IMR-90 (cell line): ENCODE measurements at regions not wholly inside any gene's neighbourhood (a gene's known extent, or its start where the extent isn't known, plus 50 kb on each side); places are given as distances from the start of the nearest gene placed in this dataset.

ENCODE experiments used
- ATAC-seq: fragments of 200-7000 bp; cut with Tn5 transposase; 2 replicates; pipeline ENCODE4 v1.9.1; 2020; ENCODE audit warnings: low read depth, mild to moderate bottlenecking, moderate library complexity
- BruUV-seq: library from RNA; stranded (reverse); fragments of 400-500 nt; replicated peaks from 2 replicates; lab custom pipeline; 2021; lab: Mats Ljungman, UMichigan
- CTCF ChIA-PET: fragments of 300-600 bp; formaldehyde crosslinking; extraction: SDS; loops from one replicate; lab custom pipeline; 2021; ENCODE audit warnings: antibody characterized with exemption; lab: Yijun Ruan, JAX
- POLR2A ChIA-PET: fragments of 300-600 bp; sonication (Branson Sonifier 250); formaldehyde crosslinking; loops from one replicate; lab custom pipeline; 2022; ENCODE audit warnings: antibody characterized with exemption; ENCODE audit not compliant: unreplicated experiment; lab: Charles Lee
- DNase-seq: peaks from one replicate; pipeline ENCODE4 v3.0.0; 2013
- H2AFZ ChIP-seq: replicated peaks from 2 replicates; pipeline ENCODE3; 2013; ENCODE audit warnings: low read length, mild to moderate bottlenecking; ENCODE audit not compliant: poor library complexity
- H2AK5ac ChIP-seq: 2 replicates; pipeline ENCODE4 v1.6.1; 2013; ENCODE audit warnings: low read depth, low read length, inconsistent platforms
- H2AK9ac ChIP-seq: replicated peaks from 2 replicates; pipeline ENCODE3; 2013; ENCODE audit warnings: mild to moderate bottlenecking, low read depth, low read length, moderate library complexity; ENCODE audit not compliant: poor library complexity
- H2BK120ac ChIP-seq: 2 replicates; pipeline ENCODE4 v1.6.1; 2013; ENCODE audit warnings: low read depth, low read length, inconsistent platforms
- H2BK15ac ChIP-seq: 3 replicates; pipeline ENCODE4 v1.6.1; 2013; ENCODE audit warnings: low read depth, low read length, inconsistent platforms
- H2BK20ac ChIP-seq: 2 replicates; pipeline ENCODE4 v1.6.1; 2013; ENCODE audit warnings: low read depth, mild to moderate bottlenecking, inconsistent platforms, low read length, moderate library complexity
- H2BK5ac ChIP-seq: 2 replicates; pipeline ENCODE4 v1.6.1; 2013; ENCODE audit warnings: mild to moderate bottlenecking, low read depth, low read length, inconsistent platforms; ENCODE audit not compliant: poor library complexity, severe bottlenecking
- H3K14ac ChIP-seq: replicated peaks from 2 replicates; pipeline ENCODE4 v1.6.1; 2013; ENCODE audit warnings: low read depth, low read length, inconsistent platforms
- H3K18ac ChIP-seq: 2 replicates; pipeline ENCODE4 v1.6.1; 2013; ENCODE audit warnings: low read depth, low read length, control low read depth
- H3K23ac ChIP-seq: 2 replicates; pipeline ENCODE4 v1.6.1; 2013; ENCODE audit warnings: low read depth, low read length, inconsistent platforms
- H3K27ac ChIP-seq: 2 replicates; pipeline ENCODE4 v1.5.1; 2013; ENCODE audit warnings: mild to moderate bottlenecking, control low read depth, low read length; ENCODE audit not compliant: insufficient read depth
- H3K27me3 ChIP-seq: 2 replicates; pipeline ENCODE4 v1.6.1; 2013; ENCODE audit warnings: low read length; ENCODE audit not compliant: control insufficient read depth, insufficient read depth
- H3K36me3 ChIP-seq: 2 replicates; pipeline ENCODE4 v1.6.1; 2013; ENCODE audit warnings: low read length, mixed read lengths; ENCODE audit not compliant: control insufficient read depth, insufficient read depth
- H3K4ac ChIP-seq: 2 replicates; pipeline ENCODE4 v1.6.1; 2013; ENCODE audit warnings: low read depth, low read length, inconsistent platforms
- H3K4me1 ChIP-seq: 2 replicates; pipeline ENCODE4 v1.6.1; 2013; ENCODE audit warnings: low read length, mixed read lengths; ENCODE audit not compliant: control insufficient read depth, insufficient read depth
- H3K4me2 ChIP-seq: 2 replicates; pipeline ENCODE4 v1.6.1; 2013; ENCODE audit warnings: low read depth, mild to moderate bottlenecking, control low read depth, low read length, moderate library complexity
- H3K4me3 ChIP-seq: 2 replicates; pipeline ENCODE4 v1.5.1; 2013; ENCODE audit warnings: low read depth, mild to moderate bottlenecking, control low read depth, low read length, moderate library complexity; ENCODE audit not compliant: insufficient read depth
- H3K56ac ChIP-seq: 2 replicates; pipeline ENCODE4 v1.6.1; 2013; ENCODE audit warnings: low read length, inconsistent platforms; ENCODE audit not compliant: insufficient read depth; ENCODE audit errors: extremely low read depth
- H3K79me1 ChIP-seq, 2 experiments: 2 replicates each; pipeline ENCODE4 v1.6.1; 2013; ENCODE audit warnings: low read length in 2 of 2, inconsistent platforms in 1 of 2, low read depth in 1 of 2
- H3K9ac ChIP-seq: 2 replicates; pipeline ENCODE4 v1.6.1; 2013; ENCODE audit warnings: low read depth, low read length, control low read depth
- H3K9me1 ChIP-seq: 2 replicates; pipeline ENCODE4 v1.6.1; 2013; ENCODE audit warnings: low read length, inconsistent platforms; ENCODE audit not compliant: insufficient read depth
- H3K9me3 ChIP-seq: 2 replicates; pipeline ENCODE4 v1.6.1; 2013; ENCODE audit warnings: low read length; ENCODE audit not compliant: control insufficient read depth, insufficient read depth
- H4K20me1 ChIP-seq: 2 replicates; pipeline ENCODE4 v1.6.1; 2013; ENCODE audit warnings: low read length, inconsistent platforms; ENCODE audit not compliant: insufficient read depth
- H4K5ac ChIP-seq: 2 replicates; pipeline ENCODE4 v1.6.1; 2013; ENCODE audit warnings: mild to moderate bottlenecking, low read depth, low read length, control low read depth
- H4K8ac ChIP-seq, 2 experiments: 2 replicates each; pipeline ENCODE4 v1.6.1; 2013; ENCODE audit warnings: low read depth in 2 of 2, low read length in 2 of 2, control low read depth in 1 of 2, inconsistent platforms in 1 of 2
- H4K91ac ChIP-seq: 2 replicates; pipeline ENCODE4 v1.6.1; 2013; ENCODE audit warnings: low read depth, low read length, inconsistent platforms; ENCODE audit not compliant: insufficient read depth
- BHLHE40 ChIP-seq: fragments of 150-350 bp; IDR thresholded peaks from 2 replicates; pipeline ENCODE4 v1.6.1; 2016; ENCODE audit warnings: mild to moderate bottlenecking, low read depth, low read length
- CEBPB ChIP-seq: IDR thresholded peaks from 2 replicates; pipeline ENCODE4 v1.6.1; 2012; ENCODE audit warnings: low read depth, low read length, improper control_type of control experiment
- CTCF ChIP-seq: conservative IDR thresholded peaks from 2 replicates; pipeline ENCODE4 v1.5.1; 2012; ENCODE audit warnings: mild to moderate bottlenecking, low read depth, low read length, improper control_type of control experiment
- ELK1 ChIP-seq: fragments of 150-350 bp; IDR thresholded peaks from 2 replicates; pipeline ENCODE4 v1.6.1; 2016; ENCODE audit warnings: low read depth, mild to moderate bottlenecking, low read length, moderate library complexity, borderline replicate concordance
- FOS ChIP-seq: fragments of 150-350 bp; IDR thresholded peaks from 2 replicates; pipeline ENCODE4 v1.6.1; 2016; ENCODE audit warnings: low read depth, low read length
- MAFK ChIP-seq: IDR thresholded peaks from 2 replicates; pipeline ENCODE4 v1.6.1; 2012; ENCODE audit warnings: low read depth, low read length, improper control_type of control experiment
- MAZ ChIP-seq: IDR thresholded peaks from 2 replicates; pipeline ENCODE4 v1.6.1; 2012; ENCODE audit warnings: low read depth, mild to moderate bottlenecking, low read length, improper control_type of control experiment, moderate library complexity, borderline replicate concordance
- MXI1 ChIP-seq: IDR thresholded peaks from 2 replicates; pipeline ENCODE4 v1.6.1; 2012; ENCODE audit warnings: low read depth, mild to moderate bottlenecking, low read length, moderate library complexity, borderline replicate concordance
- NFE2L2 ChIP-seq: fragments of 150-350 bp; IDR thresholded peaks from 2 replicates; pipeline ENCODE4 v1.6.1; 2016; ENCODE audit warnings: low read depth, mild to moderate bottlenecking, low read length
- RAD21 ChIP-seq: IDR thresholded peaks from 2 replicates; pipeline ENCODE4 v1.6.1; 2012; ENCODE audit warnings: low read length, improper control_type of control experiment
- RCOR1 ChIP-seq: IDR thresholded peaks from 2 replicates; pipeline ENCODE4 v1.6.1; 2012; ENCODE audit warnings: mild to moderate bottlenecking, low read length, improper control_type of control experiment; ENCODE audit not compliant: insufficient replicate concordance
- RFX5 ChIP-seq: IDR thresholded peaks from 2 replicates; pipeline ENCODE4 v1.8.0; 2012; ENCODE audit warnings: low read depth, mild to moderate bottlenecking, low read length, moderate library complexity
- SMC3 ChIP-seq: fragments of 150-350 bp; IDR thresholded peaks from 2 replicates; pipeline ENCODE4 v1.6.1; 2016; ENCODE audit warnings: low read depth, mild to moderate bottlenecking, antibody characterized with exemption, low read length, moderate library complexity
- USF2 ChIP-seq: fragments of 150-350 bp; IDR thresholded peaks from 2 replicates; pipeline ENCODE4 v1.6.1; 2017; ENCODE audit warnings: mild to moderate bottlenecking, antibody characterized with exemption, low read length, low read depth
- WGBS, 2 experiments: methylation state at CpG; one replicate each; pipeline versions ENCODE4 v1.1.5 to v1.1.7; 2013; ENCODE audit warnings: missing lambda C conversion rate in 2 of 2; ENCODE audit not compliant: insufficient read length in 1 of 2; ENCODE audit errors: extremely low coverage in 2 of 2; 5-methylcytosine and 5-hydroxymethylcytosine counted together
- dilution Hi-C: fragments of 300-500 bp; cut with HindIII; formaldehyde crosslinking; loops from one replicate; pipeline ENCODE4 v1.14.3; 2018; ENCODE audit warnings: low sequenced_read_pairs; ENCODE audit not compliant: unreplicated experiment
- in situ Hi-C: fragments of 300-500 bp; cut with MboI; formaldehyde crosslinking; loops from 3 replicates; pipeline ENCODE4 v1.14.3; 2019; ENCODE audit warnings: low sequenced_read_pairs, inconsistent platforms, mixed read lengths
- intact Hi-C: fragments of 100-400 bp; cut with micrococcal nuclease; formaldehyde crosslinking; loops from 2 replicates; pipeline ENCODE4 v1.10.0; 2022

GRCh38 chr3:159892171-159892795 lies 96.4 kb upstream of the IL12A start:
- peak; percentile 12; the same call in 1 of the 2 replicates for ATAC-seq
- no peak for TF ChIP-seq MAZ
- no peak for TF ChIP-seq RAD21
- no peak for TF ChIP-seq SMC3
- no peak for TF ChIP-seq FOS
- TF ChIP-seq NFE2L2 = no peak
- TF ChIP-seq CEBPB = no peak
- TF ChIP-seq RFX5 = no peak
- TF ChIP-seq ELK1 = no peak
- no peak for TF ChIP-seq MAFK
- TF ChIP-seq CTCF = no peak
- no peak for TF ChIP-seq BHLHE40
- TF ChIP-seq MXI1 = no peak
- TF ChIP-seq USF2 = no peak
- TF ChIP-seq RCOR1 = no peak

More at GRCh38 chr3:159892171-159892795, 96.4 kb upstream of the IL12A start:
- intact Hi-C loops = no loop called here
- in situ Hi-C loops = loop anchor here (25.0 kb wide), 2 partner anchors 270 to 520 kb away; no protein-coding TSS in a partner anchor
- Histone ChIP-seq H3K9me1 (peaks cover 13% of the 10 kb centered on the region), H3K4me1 (peaks cover 13% of the 10 kb centered on the region), H4K20me1 (no peaks in the 10 kb centered on the region), H3K27ac (peak overlapping the region; percentile 71), H3K9ac (no peak overlapping the region), H2AK5ac (peak overlapping the region; percentile 37), H3K27me3 (no peaks in the 10 kb centered on the region), H3K4me2 (no peak overlapping the region), H4K5ac (peak overlapping the region; percentile 21; the same call in 1 of the 2 replicates), H2BK20ac (peak overlapping the region; percentile 51), H3K56ac (no peak overlapping the region), H3K18ac (peak overlapping the region; percentile 78), H2AFZ (no peak overlapping the region), H3K14ac (peak overlapping the region; percentile 59), H3K23ac (peak overlapping the region; percentile 63; the same call in 1 of the 2 replicates), H2AK9ac (peak overlapping the region; percentile 21), H4K8ac (peak overlapping the region in 1 of 2 experiments; percentile 26; a peak in 1 of 4 replicates), H2BK5ac (peak overlapping the region; percentile 25), H3K79me1 (peaks cover 32 to 37% of the 10 kb centered on the region in 2 experiments), H2BK15ac (peak overlapping the region; percentile 58; the same call in 1 of the 3 replicates), H3K36me3 (peaks cover 6% of the 10 kb centered on the region; the same call in 1 of the 2 replicates), H3K9me3 (no peaks in the 10 kb centered on the region), H3K4me3 (no peak overlapping the region), H3K4ac (peak overlapping the region; percentile 14), H4K91ac (peak overlapping the region; percentile 13; the same call in 1 of the 2 replicates), H2BK120ac (0 out of 2 replicates have a peak overlapping the region, but pooled peaks have one; percentile 39)
- BruUV-seq = no TSS peak
- dilution Hi-C loops = no loop called here
- ChIA-PET POLR2A (no interaction called here), CTCF (interaction anchor here (0.5 to 1.6 kb wide), 4 partner anchors 38 to 408 kb away, joined by 3 to 7 read pairs (median 3); no protein-coding TSS in a partner anchor)
- DNase-seq = no peak
- WGBS, 2 experiments = no CpG with 5 or more reads among the region's 2 CpGs
